T-cell (primary cell): ENCODE measurements at regions not wholly inside any gene's neighbourhood (a gene's known extent, or its start where the extent isn't known, plus 50 kb on each side); places are given as distances from the start of the nearest gene placed in this dataset.
"Not testable (repeated sequence)": the region's sequence is repeated elsewhere in the genome, so short reads cannot be mapped to it uniquely, and the experiment has no call there.

Source experiments
- ATAC-seq, 4 experiments: fragments of 200-7000 bp in 3 of 4; fragments of 150-1000 bp in 1 of 4; cut with Tn5 transposase; replicated peaks in 1 of 4; 1 replicate in 3 of 4; 2 replicates in 1 of 4; pipeline ENCODE4 v1.10.0; 2021; ENCODE audit warnings: moderate library complexity in 3 of 4, mild to moderate bottlenecking in 2 of 4, moderate number of reproducible peaks in 1 of 4
- CTCF ChIA-PET, 2 donors: fragments of 300-600 bp; sonication (Branson Sonifier 250); formaldehyde crosslinking; loops; one replicate each; lab custom pipeline; 2022; ENCODE audit warnings: antibody characterized with exemption in 2 of 2; lab: Charles Lee
- POLR2A ChIA-PET, 2 donors: fragments of 300-600 bp; sonication (Branson Sonifier 250); formaldehyde crosslinking; loops; one replicate each; lab custom pipeline; 2022; ENCODE audit warnings: antibody characterized with exemption in 2 of 2; lab: Charles Lee
- DNase-seq, 35 experiments: peaks; one replicate each; pipeline versions ENCODE4 v3.0.0 to v3.0.0-alpha.2; 2013 to 2023
- H3K27ac ChIP-seq: one replicate; pipeline ENCODE4 v1.5.1; 2013; ENCODE audit warnings: low read length
- H3K27me3 ChIP-seq, 2 experiments: replicated peaks in 1 of 2; 1 replicate in 1 of 2; 2 replicates in 1 of 2; pipeline versions ENCODE4 v1.6.1 to v1.7.0; 2013; ENCODE audit warnings: low read length in 1 of 2, mixed read lengths in 1 of 2; ENCODE audit not compliant: control insufficient read depth in 2 of 2, insufficient read depth in 2 of 2; ENCODE audit errors: extremely low read depth in 1 of 2
- H3K36me3 ChIP-seq, 2 donors: 1 replicate in 1 of 2; 2 replicates in 1 of 2; pipeline versions ENCODE4 v1.6.1 to v1.7.0; 2013; ENCODE audit warnings: low read length in 1 of 2; ENCODE audit not compliant: control insufficient read depth in 2 of 2, insufficient read depth in 1 of 2; ENCODE audit errors: extremely low read depth in 1 of 2
- H3K4me1 ChIP-seq, 2 experiments: 1 replicate in 1 of 2; 2 replicates in 1 of 2; pipeline versions ENCODE4 v1.6.1 to v1.7.0; 2013; ENCODE audit warnings: low read length in 2 of 2, mixed read lengths in 1 of 2; ENCODE audit not compliant: insufficient read depth in 2 of 2, control insufficient read depth in 1 of 2; ENCODE audit errors: extremely low read depth in 1 of 2
- H3K4me3 ChIP-seq, 2 donors: 1 replicate in 1 of 2; 2 replicates in 1 of 2; pipeline versions ENCODE4 v1.5.1 to v1.7.0; 2013; ENCODE audit warnings: mild to moderate bottlenecking in 2 of 2, low read length in 1 of 2, moderate library complexity in 1 of 2; ENCODE audit not compliant: control insufficient read depth in 1 of 2; ENCODE audit errors: extremely low read depth in 1 of 2
- H3K9me3 ChIP-seq: 2 replicates; pipeline ENCODE4 v1.7.0; 2013
- H3K27ac Mint-ChIP-seq, 2 donors: one replicate each; pipeline ENCODE4 v1.8.0; 2020 to 2021; ENCODE audit warnings: mild to moderate bottlenecking in 2 of 2, mixed read lengths in 2 of 2
- H3K27me3 Mint-ChIP-seq, 2 donors: one replicate each; pipeline ENCODE4 v1.8.0; 2021 to 2022; ENCODE audit warnings: mixed read lengths in 2 of 2
- H3K36me3 Mint-ChIP-seq: one replicate; pipeline ENCODE4 v1.8.0; 2021; ENCODE audit warnings: mixed read lengths
- H3K4me1 Mint-ChIP-seq, 3 donors: one replicate each; pipeline ENCODE4 v1.8.0; 2020 to 2022; ENCODE audit warnings: mixed read lengths in 3 of 3, mild to moderate bottlenecking in 1 of 3
- H3K4me3 Mint-ChIP-seq, 3 donors: one replicate each; pipeline ENCODE4 v1.8.0; 2020 to 2022; ENCODE audit warnings: mild to moderate bottlenecking in 3 of 3, mixed read lengths in 3 of 3, moderate library complexity in 3 of 3
- H3K9me3 Mint-ChIP-seq, 3 donors: one replicate each; pipeline ENCODE4 v1.8.0; 2020 to 2022; ENCODE audit warnings: mixed read lengths in 3 of 3
- WGBS: methylation state at CpG from one replicate; pipeline ENCODE4 v1.1.5; 2013; ENCODE audit warnings: missing lambda C conversion rate; ENCODE audit not compliant: insufficient coverage; 5-methylcytosine and 5-hydroxymethylcytosine counted together

DNA sequence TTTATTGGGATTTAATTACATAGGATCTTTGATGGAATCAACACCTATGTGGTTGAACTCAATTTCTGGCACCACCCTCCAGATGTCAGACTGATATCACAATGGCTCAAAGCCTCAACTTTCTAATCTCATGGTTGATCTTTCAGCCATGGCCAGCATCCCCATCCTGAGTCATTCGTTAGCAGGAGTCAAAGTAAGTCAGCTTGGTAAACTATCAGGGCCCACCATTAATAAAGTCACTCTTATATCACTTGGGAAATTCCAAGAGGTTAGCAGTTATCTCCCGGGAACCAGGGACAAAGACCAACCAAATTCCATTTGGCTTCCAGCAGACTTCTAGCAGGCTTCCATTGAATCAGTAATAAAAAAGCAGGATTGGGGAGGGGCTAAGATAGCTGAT is 50.7 kb upstream of the TNFSF4 start:
- Histone ChIP-seq H3K4me1 (no peaks in the 10 kb centered on the region), H3K4me3 (no peak overlapping the region), H3K9me3 (no peaks in the 10 kb centered on the region), H3K36me3 (no peaks in the 10 kb centered on the region), H3K27ac (no peak overlapping the region), H3K27me3 (no peaks in the 10 kb centered on the region)
- ChIA-PET POLR2A (no interaction called here), CTCF (no interaction called here)
- Mint-ChIP-seq H3K9me3 (peaks cover 23 to 31% (median 24%) of the 10 kb centered on the region in 3 donors), H3K36me3 (peaks cover 20% of the 10 kb centered on the region), H3K27me3 (no peaks in the 10 kb centered on the region), H3K27ac (no peak overlapping the region), H3K4me3 (no peak overlapping the region), H3K4me1 (peaks cover 3 to 5% (median 5%) of the 10 kb centered on the region in 3 donors)
- WGBS: 83% methylated on average over 1 of the region's 2 CpGs
- DNase-seq (no peak), ATAC-seq (no peak)

DNA sequence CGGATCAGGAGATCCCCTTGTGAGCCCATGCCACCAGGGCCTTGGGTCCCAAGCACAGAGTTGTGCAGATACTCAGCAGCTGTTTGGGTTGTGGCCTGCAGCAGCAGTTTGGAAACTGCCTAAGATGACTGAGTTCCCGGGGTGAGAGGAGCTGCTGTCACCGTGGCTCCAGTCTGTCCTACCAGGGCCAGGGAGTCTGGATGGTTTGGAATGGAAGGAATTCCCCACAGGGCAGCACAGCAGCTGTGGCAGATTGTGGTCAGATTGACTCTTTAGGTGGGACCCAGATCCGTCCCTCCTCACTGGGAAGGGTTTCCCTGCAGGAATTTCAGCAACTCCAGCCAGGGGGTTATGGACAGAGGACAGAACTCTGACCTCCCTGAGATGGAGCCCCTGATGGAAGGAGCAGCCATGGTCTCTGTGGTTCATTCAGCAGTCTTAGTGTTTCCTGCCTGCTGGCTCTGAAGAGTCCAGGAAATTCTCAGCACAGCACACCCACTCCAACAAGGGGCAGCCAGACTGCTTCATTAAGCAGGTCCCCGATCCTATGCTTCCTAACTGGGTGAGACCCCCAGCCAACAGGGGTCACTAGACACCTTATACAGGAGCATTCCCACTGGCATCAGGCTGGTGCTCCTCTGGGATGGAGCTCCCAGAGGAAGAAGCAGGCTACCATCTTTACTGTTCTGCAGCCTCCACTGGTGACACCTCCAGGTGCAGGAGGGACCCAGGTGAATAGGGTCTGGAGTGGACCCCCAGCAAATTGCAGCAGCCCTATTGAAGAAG is 51.5 kb upstream of the TNFSF4 start:
- H3K36me3 ChIP-seq: no peaks in the 10 kb centered on the region
- H3K9me3 ChIP-seq: no peaks in the 10 kb centered on the region
- H3K27me3 ChIP-seq: no peaks in the 10 kb centered on the region
- ATAC-seq: no peak
- 97% methylated on average over 5 of the region's 5 CpGs for WGBS
- H3K27ac Mint-ChIP-seq: no peak overlapping the region
- peaks cover 3 to 5% (median 5%) of the 10 kb centered on the region in 3 donors for H3K4me1 Mint-ChIP-seq
- H3K4me3 ChIP-seq: no peak overlapping the region
- H3K4me1 ChIP-seq: no peaks in the 10 kb centered on the region
- DNase-seq: no peak
- peaks cover 20% of the 10 kb centered on the region for H3K36me3 Mint-ChIP-seq
- no peak overlapping the region for H3K4me3 Mint-ChIP-seq
- no peaks in the 10 kb centered on the region for H3K27me3 Mint-ChIP-seq
- H3K9me3 Mint-ChIP-seq: peaks cover 23 to 31% (median 24%) of the 10 kb centered on the region in 3 donors
- ChIA-PET CTCF (no interaction called here), POLR2A (no interaction called here)
- H3K27ac ChIP-seq: no peak overlapping the region

DNA sequence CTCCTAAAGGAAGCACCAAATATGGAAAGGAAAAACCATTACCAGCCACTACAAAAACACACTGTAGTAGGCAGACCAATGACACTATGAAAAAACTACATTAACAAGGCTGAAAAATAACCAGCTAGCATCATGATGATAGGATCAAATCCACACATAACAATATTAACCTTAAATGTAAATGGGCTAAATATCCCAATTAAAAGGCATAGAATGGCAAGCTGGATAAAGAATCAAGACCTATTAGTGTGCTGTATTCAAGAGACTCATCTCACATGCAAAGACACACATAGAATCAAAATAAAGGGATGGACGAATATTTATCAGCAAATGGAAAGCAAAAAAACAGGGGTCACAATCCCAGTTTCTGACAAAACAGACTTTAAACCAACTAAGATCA is 53.2 kb upstream of the TNFSF4 start:
- H3K4me1 Mint-ChIP-seq, CTCF ChIA-PET, H3K27ac ChIP-seq, DNase-seq, ATAC-seq, H3K27me3 Mint-ChIP-seq, H3K27ac Mint-ChIP-seq, H3K4me3 Mint-ChIP-seq, H3K4me3 ChIP-seq, H3K9me3 ChIP-seq, H3K27me3 ChIP-seq, H3K36me3 ChIP-seq, H3K4me1 ChIP-seq: not testable (repeated sequence)
- H3K9me3 Mint-ChIP-seq: peaks cover 23 to 31% (median 24%) of the 10 kb centered on the region in 3 donors
- no CpG with 5 or more reads among the region's 1 CpG for WGBS
- POLR2A ChIA-PET: interaction anchor here in 1 of 2 donors (0.5 kb wide), 1 partner anchor 1874 kb away, joined by 4 read pairs; no protein-coding TSS in a partner anchor
- H3K36me3 Mint-ChIP-seq: peaks cover 24% of the 10 kb centered on the region

- Mint-ChIP-seq H3K27me3 (no peaks in the 10 kb centered on the region), H3K27ac (no peak overlapping the region), H3K4me3 (no peak overlapping the region), H3K4me1 (peaks cover 0 to 2% (median 0%) of the 10 kb centered on the region in 3 donors), H3K36me3 (peaks cover 9% of the 10 kb centered on the region), H3K9me3 (peaks cover 2 to 5% (median 5%) of the 10 kb centered on the region in 3 donors)
- Histone ChIP-seq H3K4me1 (no peaks in the 10 kb centered on the region), H3K9me3 (no peaks in the 10 kb centered on the region), H3K27ac (no peak overlapping the region), H3K36me3 (no peaks in the 10 kb centered on the region), H3K4me3 (no peak overlapping the region), H3K27me3 (no peaks in the 10 kb centered on the region)
- no peak for DNase-seq
- ATAC-seq: no peak
- no CpG with 5 or more reads among the region's 3 CpGs for WGBS
- ChIA-PET POLR2A (no interaction called here), CTCF (no interaction called here)
Measured at GRCh38 chr1:173266841-173267240, 59.7 kb upstream of the TNFSF4 start.

GRCh38 chr1:173267453-173267945 is 60.4 kb upstream of the TNFSF4 start:
- DNase-seq (no peak), ATAC-seq (no peak)
- Mint-ChIP-seq H3K27ac (no peak overlapping the region), H3K27me3 (no peaks in the 10 kb centered on the region), H3K9me3 (no peaks in the 10 kb centered on the region), H3K4me3 (no peak overlapping the region), H3K4me1 (peaks cover 0 to 2% (median 0%) of the 10 kb centered on the region in 3 donors), H3K36me3 (peaks cover 4% of the 10 kb centered on the region)
- Histone ChIP-seq H3K4me3 (no peak overlapping the region), H3K36me3 (no peaks in the 10 kb centered on the region), H3K27me3 (no peaks in the 10 kb centered on the region), H3K4me1 (no peaks in the 10 kb centered on the region), H3K9me3 (no peaks in the 10 kb centered on the region), H3K27ac (no peak overlapping the region)
- POLR2A ChIA-PET: no interaction called here
- no CpG with 5 or more reads among the region's 2 CpGs for WGBS
- CTCF ChIA-PET: no interaction called here

GRCh38 chr1:173268261-173268660 is 61.1 kb upstream of the TNFSF4 start:
- no peak overlapping the region for H3K4me3 Mint-ChIP-seq
- DNase-seq (no peak), ATAC-seq (no peak)
- H3K27me3 Mint-ChIP-seq: no peaks in the 10 kb centered on the region
- no CpG with 5 or more reads among the region's 1 CpG for WGBS
- CTCF ChIA-PET: no interaction called here
- H3K4me1 ChIP-seq: no peaks in the 10 kb centered on the region
- H3K9me3 Mint-ChIP-seq: no peaks in the 10 kb centered on the region
- no peaks in the 10 kb centered on the region for H3K9me3 ChIP-seq
- peaks cover 4% of the 10 kb centered on the region for H3K36me3 Mint-ChIP-seq
- POLR2A ChIA-PET: interaction anchor here in 1 of 2 donors (0.5 kb wide), 1 partner anchor 266 kb away, joined by 9 read pairs; no protein-coding TSS in a partner anchor
- no peak overlapping the region for H3K27ac ChIP-seq
- H3K4me3 ChIP-seq: no peak overlapping the region
- no peak overlapping the region for H3K27ac Mint-ChIP-seq
- no peaks in the 10 kb centered on the region for H3K36me3 ChIP-seq
- no peaks in the 10 kb centered on the region for H3K27me3 ChIP-seq
- H3K4me1 Mint-ChIP-seq: peaks cover 0 to 2% (median 0%) of the 10 kb centered on the region in 3 donors
